Trophoblast cell (in vitro differentiated cells and primary cell): ENCODE measurements at regions not wholly inside any gene's neighbourhood (a gene's known extent, or its start where the extent isn't known, plus 50 kb on each side); places are given as distances from the start of the nearest gene placed in this dataset.
A peak's percentile ranks its signal among the peaks of the same experiment; 100 is the strongest.

Source experiments
- DNase-seq, 2 donors: peaks; one replicate each; pipeline ENCODE4 v3.0.0-alpha.2; 2016
- H2AFZ ChIP-seq: 2 replicates; pipeline ENCODE4 v1.6.1; 2013; ENCODE audit warnings: low read length, moderate library complexity, mild to moderate bottlenecking; ENCODE audit not compliant: insufficient read depth, poor library complexity
- H2AK5ac ChIP-seq: 2 replicates; pipeline ENCODE4 v1.6.1; 2013; ENCODE audit warnings: mild to moderate bottlenecking, low read length
- H2BK120ac ChIP-seq: 2 replicates; pipeline ENCODE4 v1.6.1; 2013; ENCODE audit warnings: low read length, mild to moderate bottlenecking, moderate library complexity; ENCODE audit not compliant: insufficient read depth, poor library complexity
- H2BK12ac ChIP-seq: 2 replicates; pipeline ENCODE4 v1.6.1; 2013; ENCODE audit warnings: mild to moderate bottlenecking, low read length, moderate library complexity
- H2BK5ac ChIP-seq: 2 replicates; pipeline ENCODE4 v1.6.1; 2013; ENCODE audit warnings: low read length, low read depth, moderate library complexity, mild to moderate bottlenecking; ENCODE audit not compliant: poor library complexity
- H3K14ac ChIP-seq: 2 replicates; pipeline ENCODE4 v1.6.1; 2013; ENCODE audit warnings: mild to moderate bottlenecking, low read length
- H3K18ac ChIP-seq: 2 replicates; pipeline ENCODE4 v1.6.1; 2013; ENCODE audit warnings: mild to moderate bottlenecking, low read length
- H3K23ac ChIP-seq: 2 replicates; pipeline ENCODE4 v1.6.1; 2013; ENCODE audit warnings: low read length
- H3K27ac ChIP-seq: 2 replicates; pipeline ENCODE4 v1.5.1; 2013; ENCODE audit warnings: low read depth, mild to moderate bottlenecking, inconsistent platforms, low read length, moderate library complexity
- H3K27me3 ChIP-seq: 2 replicates; pipeline ENCODE4 v1.6.1; 2013; ENCODE audit warnings: inconsistent platforms, mild to moderate bottlenecking, low read length, moderate library complexity; ENCODE audit not compliant: insufficient read depth
- H3K36me3 ChIP-seq, 2 experiments: 1 replicate in 1 of 2; 2 replicates in 1 of 2; pipeline ENCODE4 v1.6.1; 2013; ENCODE audit warnings: low read length in 2 of 2, mild to moderate bottlenecking in 2 of 2, moderate library complexity in 1 of 2; ENCODE audit not compliant: insufficient read depth in 2 of 2, control insufficient read depth in 1 of 2
- H3K4ac ChIP-seq: 2 replicates; pipeline ENCODE4 v1.6.1; 2013; ENCODE audit warnings: low read depth, mild to moderate bottlenecking, low read length, moderate library complexity
- H3K4me1 ChIP-seq, 2 experiments: 1 replicate in 1 of 2; 2 replicates in 1 of 2; pipeline ENCODE4 v1.6.1; 2013; ENCODE audit warnings: low read length in 2 of 2, mild to moderate bottlenecking in 2 of 2, moderate library complexity in 1 of 2; ENCODE audit not compliant: insufficient read depth in 2 of 2, control insufficient read depth in 1 of 2
- H3K4me2 ChIP-seq: 2 replicates; pipeline ENCODE4 v1.6.1; 2013; ENCODE audit warnings: inconsistent platforms, mild to moderate bottlenecking, low read length, moderate library complexity
- H3K4me3 ChIP-seq: 2 replicates; pipeline ENCODE4 v1.5.1; 2013; ENCODE audit warnings: mild to moderate bottlenecking, low read depth, low read length, inconsistent platforms
- H3K79me1 ChIP-seq: one replicate; pipeline ENCODE4 v1.6.1; 2013; ENCODE audit warnings: low read length
- H3K79me2 ChIP-seq: 2 replicates; pipeline ENCODE4 v1.6.1; 2013; ENCODE audit warnings: low read length, mild to moderate bottlenecking; ENCODE audit not compliant: control insufficient read depth, insufficient read depth, poor library complexity
- H3K9ac ChIP-seq: 2 replicates; pipeline ENCODE4 v1.6.1; 2013; ENCODE audit warnings: mild to moderate bottlenecking, low read length
- H3K9me3 ChIP-seq: 2 replicates; pipeline ENCODE4 v1.6.1; 2013; ENCODE audit warnings: low read depth, mild to moderate bottlenecking, control low read depth, inconsistent platforms, low read length; ENCODE audit not compliant: insufficient read depth
- H4K12ac ChIP-seq: 2 replicates; pipeline ENCODE4 v1.6.1; 2013; ENCODE audit warnings: low read depth, mild to moderate bottlenecking, low read length, moderate library complexity
- H4K8ac ChIP-seq: 2 replicates; pipeline ENCODE4 v1.6.1; 2013; ENCODE audit warnings: low read depth, mild to moderate bottlenecking, low read length, moderate library complexity
- H4K91ac ChIP-seq: one replicate; pipeline ENCODE4 v1.6.1; 2013; ENCODE audit warnings: low read depth, mild to moderate bottlenecking, low read length, moderate library complexity
- WGBS: extraction: QIAGEN DNeasy Blood & Tissue Kit; methylation state at CpG from one replicate; pipeline ENCODE4 v1.1.7; 2013; ENCODE audit warnings: missing lambda C conversion rate; ENCODE audit not compliant: insufficient read length, insufficient coverage; ENCODE audit errors: extremely low coverage; 5-methylcytosine and 5-hydroxymethylcytosine counted together

DNA sequence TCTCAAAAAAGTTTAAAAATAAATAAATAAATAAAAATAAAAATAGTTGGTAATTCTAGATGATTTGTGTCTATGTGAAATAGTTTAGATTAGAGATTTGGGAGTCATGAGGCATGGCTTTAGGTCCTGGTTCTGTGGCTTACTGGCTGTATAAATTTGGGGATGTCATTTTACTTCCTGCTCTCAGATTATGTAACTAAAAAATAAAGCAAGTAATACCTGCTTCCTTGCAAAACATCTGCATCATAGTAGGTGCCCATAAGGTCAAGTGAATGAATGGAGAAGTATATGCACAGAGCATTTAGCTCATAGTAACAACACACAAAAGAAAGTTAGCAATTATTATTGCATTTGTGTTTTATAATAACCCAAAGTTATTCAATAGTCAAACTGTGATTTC is 287.7 kb upstream of the TLE4 start:
- H3K9ac ChIP-seq: no peak overlapping the region
- H4K8ac ChIP-seq: no peak overlapping the region
- no peak overlapping the region for H3K27ac ChIP-seq
- peaks cover 12 to 14% of the 10 kb centered on the region in 2 experiments for H3K4me1 ChIP-seq
- no peak overlapping the region for H3K4me3 ChIP-seq
- no peaks in the 10 kb centered on the region for H3K79me1 ChIP-seq
- H2BK120ac ChIP-seq: no peak overlapping the region
- no peak overlapping the region for H3K4ac ChIP-seq
- no peak overlapping the region for H3K18ac ChIP-seq
- DNase-seq: no peak
- H2BK5ac ChIP-seq: no peak overlapping the region
- H3K4me2 ChIP-seq: no peak overlapping the region
- H3K23ac ChIP-seq: no peak overlapping the region
- H4K91ac ChIP-seq: no peak overlapping the region
- no peaks in the 10 kb centered on the region for H3K79me2 ChIP-seq
- no peaks in the 10 kb centered on the region for H3K27me3 ChIP-seq
- no peak overlapping the region for H4K12ac ChIP-seq
- H3K14ac ChIP-seq: no peak overlapping the region
- H3K9me3 ChIP-seq: no peaks in the 10 kb centered on the region
- H3K36me3 ChIP-seq: no peaks in the 10 kb centered on the region
- no peak overlapping the region for H2AFZ ChIP-seq
- no peak overlapping the region for H2AK5ac ChIP-seq
- no peak overlapping the region for H2BK12ac ChIP-seq

- no peak for DNase-seq
- no peak overlapping the region for H3K4ac ChIP-seq
- no peak overlapping the region for H4K91ac ChIP-seq
- H3K4me2 ChIP-seq: no peak overlapping the region
- H2BK5ac ChIP-seq: no peak overlapping the region
- H3K4me1 ChIP-seq: peaks cover 12 to 17% of the 10 kb centered on the region in 2 experiments
- no peak overlapping the region for H4K8ac ChIP-seq
- no peak overlapping the region for H3K9ac ChIP-seq
- no peak overlapping the region for H3K18ac ChIP-seq
- no peak overlapping the region for H3K27ac ChIP-seq
- H3K36me3 ChIP-seq: no peaks in the 10 kb centered on the region
- no peaks in the 10 kb centered on the region for H3K79me1 ChIP-seq
- H3K23ac ChIP-seq: no peak overlapping the region
- H2AK5ac ChIP-seq: no peak overlapping the region
- no peak overlapping the region for H3K14ac ChIP-seq
- no peak overlapping the region for H2AFZ ChIP-seq
- no peak overlapping the region for H3K4me3 ChIP-seq
- no CpG with 5 or more reads among the region's 7 CpGs for WGBS
- H3K79me2 ChIP-seq: no peaks in the 10 kb centered on the region
- H2BK12ac ChIP-seq: peak overlapping the region; percentile 68
- H2BK120ac ChIP-seq: no peak overlapping the region
- no peak overlapping the region for H4K12ac ChIP-seq
- no peaks in the 10 kb centered on the region for H3K9me3 ChIP-seq
- H3K27me3 ChIP-seq: no peaks in the 10 kb centered on the region
Measured at GRCh38 chr9:79286992-79287707, 284.6 kb upstream of the TLE4 start.

DNA sequence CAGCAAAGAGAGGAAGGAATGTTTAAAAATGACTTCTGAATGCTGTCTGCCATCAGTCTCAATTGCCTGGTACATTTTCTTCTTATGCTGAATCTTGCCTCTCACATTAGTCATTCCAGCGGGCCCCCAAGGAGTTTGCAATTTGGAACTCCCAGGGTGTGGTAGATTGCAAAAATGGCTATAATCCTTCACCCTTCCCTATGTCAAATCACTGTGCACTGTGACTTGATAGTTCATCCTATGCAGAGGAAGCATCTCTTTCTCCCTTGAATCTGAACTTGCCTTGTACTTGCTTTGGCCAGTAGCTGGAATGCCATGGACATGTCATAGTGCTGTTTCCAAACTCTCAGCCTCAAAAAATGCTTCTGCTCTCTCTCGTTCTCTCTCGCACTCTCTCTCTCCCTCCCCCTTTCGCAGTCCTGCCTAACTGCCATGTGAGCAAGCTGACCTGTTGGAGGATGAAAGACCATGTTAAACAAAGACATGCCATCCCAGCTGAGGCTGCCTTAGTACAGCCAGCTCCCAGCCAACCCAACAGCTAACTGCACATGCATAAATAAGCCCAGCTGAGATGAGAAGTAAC is 284.0 kb upstream of the TLE4 start:
- Histone ChIP-seq H3K79me1 (no peaks in the 10 kb centered on the region), H4K91ac (no peak overlapping the region), H2BK5ac (no peak overlapping the region), H3K36me3 (no peaks in the 10 kb centered on the region), H2AFZ (no peak overlapping the region), H3K4me2 (no peak overlapping the region), H2BK120ac (no peak overlapping the region), H2BK12ac (peak overlapping the region; percentile 10), H3K9me3 (no peaks in the 10 kb centered on the region), H3K4me1 (peaks cover 12 to 17% of the 10 kb centered on the region in 2 experiments), H3K4ac (no peak overlapping the region), H2AK5ac (no peak overlapping the region), H3K18ac (peak overlapping the region; percentile 39), H3K14ac (no peak overlapping the region), H4K8ac (no peak overlapping the region), H3K9ac (no peak overlapping the region), H3K23ac (no peak overlapping the region), H3K4me3 (no peak overlapping the region), H3K27ac (no peak overlapping the region), H3K27me3 (no peaks in the 10 kb centered on the region), H4K12ac (no peak overlapping the region), H3K79me2 (no peaks in the 10 kb centered on the region)
- WGBS: no CpG with 5 or more reads among the region's 4 CpGs
- DNase-seq: no peak

DNA sequence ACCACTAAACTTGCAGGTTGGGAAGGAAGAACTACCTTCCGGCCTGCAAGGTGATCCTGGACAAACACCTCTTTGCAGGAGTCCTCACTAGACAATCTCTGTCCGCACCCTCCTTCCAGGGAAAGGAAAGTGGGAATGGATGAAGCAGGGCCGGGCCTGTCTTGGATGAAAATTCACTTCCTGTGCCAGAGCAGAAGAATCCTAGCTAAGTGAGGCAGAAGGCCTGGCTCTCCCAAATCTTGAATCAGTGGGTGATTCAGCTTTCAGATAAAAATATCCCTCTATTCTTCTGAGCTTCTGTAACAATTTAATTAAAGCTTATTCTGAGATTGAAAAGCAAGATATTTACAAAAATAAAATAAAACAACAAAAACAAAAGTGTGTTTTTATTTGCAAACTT is 281.9 kb upstream of the TLE4 start:
- no peak overlapping the region for H4K8ac ChIP-seq
- H4K12ac ChIP-seq: no peak overlapping the region
- no peak overlapping the region for H2AFZ ChIP-seq
- no peaks in the 10 kb centered on the region for H3K27me3 ChIP-seq
- H3K36me3 ChIP-seq: no peaks in the 10 kb centered on the region
- no peak overlapping the region for H3K27ac ChIP-seq
- H3K4ac ChIP-seq: no peak overlapping the region
- no peak for DNase-seq
- WGBS: no CpG with 5 or more reads among the region's 3 CpGs
- H3K79me1 ChIP-seq: no peaks in the 10 kb centered on the region
- H3K4me2 ChIP-seq: no peak overlapping the region
- no peak overlapping the region for H2AK5ac ChIP-seq
- H3K23ac ChIP-seq: no peak overlapping the region
- no peak overlapping the region for H2BK120ac ChIP-seq
- H3K4me3 ChIP-seq: no peak overlapping the region
- peaks cover 12 to 17% of the 10 kb centered on the region in 2 experiments for H3K4me1 ChIP-seq
- H3K79me2 ChIP-seq: no peaks in the 10 kb centered on the region
- no peak overlapping the region for H4K91ac ChIP-seq
- no peaks in the 10 kb centered on the region for H3K9me3 ChIP-seq
- no peak overlapping the region for H3K9ac ChIP-seq
- no peak overlapping the region for H2BK12ac ChIP-seq
- no peak overlapping the region for H2BK5ac ChIP-seq
- no peak overlapping the region for H3K18ac ChIP-seq
- no peak overlapping the region for H3K14ac ChIP-seq
